Trophoblast cell (in vitro differentiated cells and primary cell): ENCODE measurements at regions not wholly inside any gene's neighbourhood (a gene's known extent, or its start where the extent isn't known, plus 50 kb on each side); places are given as distances from the start of the nearest gene placed in this dataset.

ENCODE experiments used
- DNase-seq, 2 donors: peaks; one replicate each; pipeline ENCODE4 v3.0.0-alpha.2; 2016
- H2AFZ ChIP-seq: 2 replicates; pipeline ENCODE4 v1.6.1; 2013; ENCODE audit warnings: low read length, moderate library complexity, mild to moderate bottlenecking; ENCODE audit not compliant: insufficient read depth, poor library complexity
- H2AK5ac ChIP-seq: 2 replicates; pipeline ENCODE4 v1.6.1; 2013; ENCODE audit warnings: mild to moderate bottlenecking, low read length
- H2BK120ac ChIP-seq: 2 replicates; pipeline ENCODE4 v1.6.1; 2013; ENCODE audit warnings: low read length, mild to moderate bottlenecking, moderate library complexity; ENCODE audit not compliant: insufficient read depth, poor library complexity
- H2BK12ac ChIP-seq: 2 replicates; pipeline ENCODE4 v1.6.1; 2013; ENCODE audit warnings: mild to moderate bottlenecking, low read length, moderate library complexity
- H2BK5ac ChIP-seq: 2 replicates; pipeline ENCODE4 v1.6.1; 2013; ENCODE audit warnings: low read length, low read depth, moderate library complexity, mild to moderate bottlenecking; ENCODE audit not compliant: poor library complexity
- H3K14ac ChIP-seq: 2 replicates; pipeline ENCODE4 v1.6.1; 2013; ENCODE audit warnings: mild to moderate bottlenecking, low read length
- H3K18ac ChIP-seq: 2 replicates; pipeline ENCODE4 v1.6.1; 2013; ENCODE audit warnings: mild to moderate bottlenecking, low read length
- H3K23ac ChIP-seq: 2 replicates; pipeline ENCODE4 v1.6.1; 2013; ENCODE audit warnings: low read length
- H3K27ac ChIP-seq: 2 replicates; pipeline ENCODE4 v1.5.1; 2013; ENCODE audit warnings: low read depth, mild to moderate bottlenecking, inconsistent platforms, low read length, moderate library complexity
- H3K27me3 ChIP-seq: 2 replicates; pipeline ENCODE4 v1.6.1; 2013; ENCODE audit warnings: inconsistent platforms, mild to moderate bottlenecking, low read length, moderate library complexity; ENCODE audit not compliant: insufficient read depth
- H3K36me3 ChIP-seq, 2 experiments: 1 replicate in 1 of 2; 2 replicates in 1 of 2; pipeline ENCODE4 v1.6.1; 2013; ENCODE audit warnings: low read length in 2 of 2, mild to moderate bottlenecking in 2 of 2, moderate library complexity in 1 of 2; ENCODE audit not compliant: insufficient read depth in 2 of 2, control insufficient read depth in 1 of 2
- H3K4ac ChIP-seq: 2 replicates; pipeline ENCODE4 v1.6.1; 2013; ENCODE audit warnings: low read depth, mild to moderate bottlenecking, low read length, moderate library complexity
- H3K4me1 ChIP-seq, 2 experiments: 1 replicate in 1 of 2; 2 replicates in 1 of 2; pipeline ENCODE4 v1.6.1; 2013; ENCODE audit warnings: low read length in 2 of 2, mild to moderate bottlenecking in 2 of 2, moderate library complexity in 1 of 2; ENCODE audit not compliant: insufficient read depth in 2 of 2, control insufficient read depth in 1 of 2
- H3K4me2 ChIP-seq: 2 replicates; pipeline ENCODE4 v1.6.1; 2013; ENCODE audit warnings: inconsistent platforms, mild to moderate bottlenecking, low read length, moderate library complexity
- H3K4me3 ChIP-seq: 2 replicates; pipeline ENCODE4 v1.5.1; 2013; ENCODE audit warnings: mild to moderate bottlenecking, low read depth, low read length, inconsistent platforms
- H3K79me1 ChIP-seq: one replicate; pipeline ENCODE4 v1.6.1; 2013; ENCODE audit warnings: low read length
- H3K79me2 ChIP-seq: 2 replicates; pipeline ENCODE4 v1.6.1; 2013; ENCODE audit warnings: low read length, mild to moderate bottlenecking; ENCODE audit not compliant: control insufficient read depth, insufficient read depth, poor library complexity
- H3K9ac ChIP-seq: 2 replicates; pipeline ENCODE4 v1.6.1; 2013; ENCODE audit warnings: mild to moderate bottlenecking, low read length
- H3K9me3 ChIP-seq: 2 replicates; pipeline ENCODE4 v1.6.1; 2013; ENCODE audit warnings: low read depth, mild to moderate bottlenecking, control low read depth, inconsistent platforms, low read length; ENCODE audit not compliant: insufficient read depth
- H4K12ac ChIP-seq: 2 replicates; pipeline ENCODE4 v1.6.1; 2013; ENCODE audit warnings: low read depth, mild to moderate bottlenecking, low read length, moderate library complexity
- H4K8ac ChIP-seq: 2 replicates; pipeline ENCODE4 v1.6.1; 2013; ENCODE audit warnings: low read depth, mild to moderate bottlenecking, low read length, moderate library complexity
- H4K91ac ChIP-seq: one replicate; pipeline ENCODE4 v1.6.1; 2013; ENCODE audit warnings: low read depth, mild to moderate bottlenecking, low read length, moderate library complexity
- WGBS: extraction: QIAGEN DNeasy Blood & Tissue Kit; methylation state at CpG from one replicate; pipeline ENCODE4 v1.1.7; 2013; ENCODE audit warnings: missing lambda C conversion rate; ENCODE audit not compliant: insufficient read length, insufficient coverage; ENCODE audit errors: extremely low coverage; 5-methylcytosine and 5-hydroxymethylcytosine counted together

DNA sequence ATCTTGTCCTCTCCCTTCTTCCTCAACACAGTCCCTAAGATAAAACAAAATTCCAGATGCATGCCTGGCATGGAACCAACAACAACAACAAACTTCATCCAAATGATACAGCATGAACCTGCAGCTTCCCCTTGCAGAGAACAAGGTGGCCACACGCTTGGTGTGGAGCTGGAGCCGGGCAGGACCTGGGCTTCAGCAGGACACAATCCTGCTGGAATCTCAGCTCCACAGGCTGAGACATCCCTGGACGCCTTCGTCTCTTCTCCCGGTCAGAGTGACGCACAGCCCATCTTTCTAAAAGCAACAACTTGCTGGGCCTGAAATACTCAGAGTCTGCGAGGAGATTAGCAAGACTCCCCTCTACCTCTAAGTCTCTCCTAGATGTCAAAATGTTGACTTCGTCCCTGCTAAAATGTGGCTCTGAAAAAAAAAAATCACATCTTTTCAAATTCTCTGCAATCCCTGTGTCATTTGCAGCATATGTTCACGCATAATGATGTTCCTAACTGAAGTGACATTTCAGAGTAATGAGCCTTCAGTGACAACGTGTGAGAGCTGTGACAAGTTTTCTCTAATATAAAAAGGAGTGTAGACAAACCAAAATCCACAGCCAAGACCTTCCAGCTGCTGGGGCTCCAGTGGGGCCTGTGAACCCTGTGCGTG lies 1232.3 kb downstream of the TBC1D22A start:
- Histone ChIP-seq H4K8ac (no peak overlapping the region), H3K36me3 (no peaks in the 10 kb centered on the region), H3K27me3 (no peaks in the 10 kb centered on the region), H3K9me3 (peaks cover 27% of the 10 kb centered on the region), H4K12ac (no peak overlapping the region), H3K18ac (no peak overlapping the region), H2BK120ac (no peak overlapping the region), H3K4ac (no peak overlapping the region), H2AK5ac (no peak overlapping the region), H3K27ac (no peak overlapping the region), H3K14ac (no peak overlapping the region), H3K79me1 (no peaks in the 10 kb centered on the region), H2AFZ (no peak overlapping the region), H2BK12ac (no peak overlapping the region), H3K4me2 (no peak overlapping the region), H4K91ac (no peak overlapping the region), H3K4me1 (no peaks in the 10 kb centered on the region), H3K9ac (no peak overlapping the region), H3K79me2 (no peaks in the 10 kb centered on the region), H3K23ac (no peak overlapping the region), H3K4me3 (no peak overlapping the region), H2BK5ac (no peak overlapping the region)
- no peak for DNase-seq
- WGBS: no CpG with 5 or more reads among the region's 11 CpGs

DNA sequence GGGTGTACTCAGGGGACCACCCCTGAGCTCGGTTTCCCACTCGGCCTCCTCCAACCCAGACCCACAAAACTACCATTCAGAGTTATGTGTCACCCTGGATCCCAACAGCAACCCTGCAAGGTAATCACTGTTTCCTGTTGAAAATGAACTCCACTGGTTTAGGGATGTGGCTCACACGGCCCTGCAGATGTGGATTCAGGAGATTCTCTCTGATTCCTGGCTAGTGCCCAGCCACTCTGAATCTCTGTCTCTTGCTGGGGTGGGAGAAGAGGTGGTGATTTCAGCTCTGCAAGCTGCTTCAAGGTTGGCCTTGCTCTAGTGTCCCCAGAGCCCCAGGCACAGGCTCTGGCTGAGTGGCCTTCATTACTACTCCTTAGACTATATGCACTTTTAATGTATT lies 1231.6 kb downstream of the TBC1D22A start:
- H3K14ac ChIP-seq: no peak overlapping the region
- H3K4ac ChIP-seq: no peak overlapping the region
- no peak overlapping the region for H4K8ac ChIP-seq
- H2AK5ac ChIP-seq: no peak overlapping the region
- H3K9me3 ChIP-seq: peaks cover 26% of the 10 kb centered on the region
- no peak overlapping the region for H2BK12ac ChIP-seq
- H4K91ac ChIP-seq: no peak overlapping the region
- H3K4me2 ChIP-seq: no peak overlapping the region
- no peak overlapping the region for H3K23ac ChIP-seq
- H3K9ac ChIP-seq: no peak overlapping the region
- H3K79me1 ChIP-seq: no peaks in the 10 kb centered on the region
- no peak overlapping the region for H2AFZ ChIP-seq
- no peak overlapping the region for H3K4me3 ChIP-seq
- H3K4me1 ChIP-seq: no peaks in the 10 kb centered on the region
- DNase-seq: no peak
- H2BK5ac ChIP-seq: no peak overlapping the region
- no CpG with 5 or more reads among the region's 3 CpGs for WGBS
- H3K18ac ChIP-seq: no peak overlapping the region
- H3K27ac ChIP-seq: no peak overlapping the region
- no peak overlapping the region for H2BK120ac ChIP-seq
- no peaks in the 10 kb centered on the region for H3K27me3 ChIP-seq
- no peaks in the 10 kb centered on the region for H3K36me3 ChIP-seq
- H3K79me2 ChIP-seq: no peaks in the 10 kb centered on the region
- H4K12ac ChIP-seq: no peak overlapping the region

DNA sequence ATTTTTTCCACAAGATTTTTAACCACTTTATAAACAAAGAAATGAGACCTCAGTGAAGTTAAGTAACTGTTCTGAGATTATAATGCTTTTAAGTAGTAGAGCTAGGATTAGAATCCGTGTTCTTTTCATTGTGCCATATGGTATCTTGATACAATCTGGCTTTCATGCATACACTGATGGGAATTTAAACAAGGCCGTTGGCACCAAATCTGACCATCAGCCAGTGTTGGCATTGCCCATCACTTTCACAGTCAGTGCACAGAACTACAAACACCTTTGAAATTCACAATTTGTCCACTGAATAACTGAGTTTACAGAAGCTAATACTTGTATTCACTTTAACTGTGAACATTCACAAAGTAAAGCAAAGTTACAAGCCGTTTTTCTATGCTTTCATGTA lies 1228.0 kb downstream of the TBC1D22A start:
- Histone ChIP-seq H3K4me3 (no peak overlapping the region), H2BK5ac (no peak overlapping the region), H3K27me3 (no peaks in the 10 kb centered on the region), H4K12ac (no peak overlapping the region), H3K4me2 (no peak overlapping the region), H3K79me2 (no peaks in the 10 kb centered on the region), H3K27ac (no peak overlapping the region), H2BK120ac (no peak overlapping the region), H3K18ac (no peak overlapping the region), H3K4ac (no peak overlapping the region), H3K36me3 (no peaks in the 10 kb centered on the region), H3K4me1 (no peaks in the 10 kb centered on the region), H3K79me1 (no peaks in the 10 kb centered on the region), H2AK5ac (no peak overlapping the region), H3K9me3 (peaks cover 13% of the 10 kb centered on the region), H3K14ac (no peak overlapping the region), H4K91ac (no peak overlapping the region), H3K23ac (no peak overlapping the region), H2BK12ac (no peak overlapping the region), H3K9ac (no peak overlapping the region), H2AFZ (no peak overlapping the region), H4K8ac (no peak overlapping the region)
- no CpG with 5 or more reads among the region's 3 CpGs for WGBS
- DNase-seq: no peak

DNA sequence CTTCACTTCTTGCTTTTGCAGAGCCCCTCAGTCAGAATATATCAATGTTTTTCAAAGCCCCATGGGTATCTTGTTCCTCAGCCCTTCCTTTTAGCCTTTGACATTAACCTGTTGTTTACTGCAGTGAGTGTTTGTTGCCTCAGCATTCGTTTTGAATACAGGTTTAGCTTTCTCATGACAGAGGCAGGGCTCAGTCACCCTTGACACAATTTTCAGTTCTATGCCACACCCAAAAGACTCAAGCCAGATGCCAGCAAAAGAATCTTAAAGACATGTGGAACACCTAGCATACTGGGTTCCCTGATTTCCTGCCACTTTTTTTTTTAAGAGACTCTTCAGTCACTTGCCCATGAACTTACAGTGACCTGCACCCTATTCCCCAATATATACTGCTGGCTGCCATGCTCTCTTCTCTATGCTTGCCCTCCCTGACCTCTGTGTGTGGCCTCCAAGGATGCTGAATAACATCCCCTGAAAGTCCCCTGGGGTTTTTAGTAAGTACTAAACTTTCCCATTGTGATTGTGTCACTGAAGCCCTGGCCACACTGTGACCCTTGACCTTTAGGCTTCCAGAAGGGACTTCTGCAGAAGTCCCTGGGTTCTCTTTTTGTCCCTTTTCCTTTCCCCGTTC lies 1225.5 kb downstream of the TBC1D22A start:
- no peak for DNase-seq
- peaks cover 6% of the 10 kb centered on the region for H3K9me3 ChIP-seq

More for the DNA sequence above, 1225.5 kb downstream of the TBC1D22A start:
- Histone ChIP-seq H3K9ac (peak overlapping the region; percentile 8), H4K91ac (no peak overlapping the region), H3K4me2 (no peak overlapping the region), H3K27ac (no peak overlapping the region), H3K14ac (no peak overlapping the region), H4K8ac (no peak overlapping the region), H2BK12ac (no peak overlapping the region), H3K18ac (no peak overlapping the region), H3K4ac (no peak overlapping the region), H3K79me1 (no peaks in the 10 kb centered on the region), H2AFZ (no peak overlapping the region), H3K4me3 (no peak overlapping the region), H4K12ac (no peak overlapping the region), H2AK5ac (no peak overlapping the region), H2BK120ac (no peak overlapping the region), H3K4me1 (no peaks in the 10 kb centered on the region), H2BK5ac (no peak overlapping the region), H3K27me3 (no peaks in the 10 kb centered on the region), H3K23ac (no peak overlapping the region), H3K36me3 (no peaks in the 10 kb centered on the region), H3K79me2 (no peaks in the 10 kb centered on the region)
- WGBS: no CpG with 5 or more reads among the region's 2 CpGs
